Kidney (tissue), 13 donors: ENCODE measurements at regions not wholly inside any gene's neighbourhood (a gene's known extent, or its start where the extent isn't known, plus 50 kb on each side); places are given as distances from the start of the nearest gene placed in this dataset.

Experiments
- DNase-seq, 5 donors: peaks; one replicate each; pipeline ENCODE4 v3.0.0-alpha.2; 2013 to 2020
- FAIRE-seq: peaks from 2 replicates; lab custom pipeline; 2012; peaks lifted over from hg19 to GRCh38; lab: Jason Lieb, UNC
- H3K27ac ChIP-seq, 2 donors: one replicate each; pipeline ENCODE4 v1.7.0; 2013; ENCODE audit warnings: low read depth in 2 of 2, low read length in 2 of 2, inconsistent platforms in 1 of 2
- H3K27me3 ChIP-seq: one replicate; pipeline ENCODE4 v1.7.1; 2013; ENCODE audit warnings: low read length, inconsistent platforms; ENCODE audit not compliant: control insufficient read depth, insufficient read depth
- H3K36me3 ChIP-seq, 3 donors: one replicate each; pipeline versions ENCODE4 v1.7.0 to v1.7.1; 2013; ENCODE audit warnings: low read length in 3 of 3, control low read depth in 1 of 3, inconsistent platforms in 1 of 3; ENCODE audit not compliant: insufficient read depth in 3 of 3, control insufficient read depth in 2 of 3
- H3K4me1 ChIP-seq, 3 donors: one replicate each; pipeline versions ENCODE4 v1.7.0 to v1.7.1; 2013; ENCODE audit warnings: low read length in 3 of 3, inconsistent platforms in 1 of 3, low read depth in 1 of 3; ENCODE audit not compliant: control insufficient read depth in 2 of 3, insufficient read depth in 2 of 3
- H3K4me3 ChIP-seq, 3 donors: one replicate each; pipeline versions ENCODE4 v1.7.0 to v1.8.1; 2013; ENCODE audit warnings: low read length in 3 of 3, control low read depth in 1 of 3, inconsistent platforms in 1 of 3
- H3K9ac ChIP-seq, 3 donors: one replicate each; pipeline versions ENCODE4 v1.7.0 to v1.7.1; 2013; ENCODE audit warnings: low read length in 3 of 3, control low read depth in 1 of 3, inconsistent platforms in 1 of 3
- H3K9me3 ChIP-seq, 3 donors: one replicate each; pipeline versions ENCODE4 v1.7.0 to v1.7.1; 2013; ENCODE audit warnings: low read length in 3 of 3, control low read depth in 1 of 3, inconsistent platforms in 1 of 3; ENCODE audit not compliant: control insufficient read depth in 2 of 3, insufficient read depth in 1 of 3
- CTCF ChIP-seq: IDR thresholded peaks from 3 replicates; pipeline ENCODE4 v1.5.1; 2012; ENCODE audit warnings: mild to moderate bottlenecking, moderate library complexity, borderline replicate concordance; ENCODE audit not compliant: insufficient read depth; ENCODE audit errors: extremely low read depth
- intact Hi-C: fragments of 100-400 bp; cut with DNase I; formaldehyde crosslinking; loops from one replicate; pipeline ENCODE4 v1.11.1; 2022
- donor health status: control.
- donor health status: control.
- donor health status: control.
- donor health status: control.
- donor health status: control.
- donor health status: DM: yes; HTN: yes; CAD: no.
- donor health status: Normal renal cell carcinoma (clear cell type).

- no peaks in the 10 kb centered on the region for H3K4me1 ChIP-seq
- H3K36me3 ChIP-seq = no peaks in the 10 kb centered on the region
- TF ChIP-seq CTCF = no peak
- H3K27ac ChIP-seq = no peak overlapping the region
- DNase-seq = no peak
- H3K9ac ChIP-seq = no peak overlapping the region
- intact Hi-C loops = no loop called here
- no peaks in the 10 kb centered on the region for H3K9me3 ChIP-seq
- no peaks in the 10 kb centered on the region for H3K27me3 ChIP-seq
- no peak overlapping the region for H3K4me3 ChIP-seq
- FAIRE-seq = no peak
Observed at GRCh38 chr6:81999826-82000225, 247.3 kb upstream of the TENT5A start.

- DNase-seq (no peak), FAIRE-seq (no peak)
- H3K27me3 ChIP-seq = no peaks in the 10 kb centered on the region
- H3K4me3 ChIP-seq = no peak overlapping the region
- no peak for TF ChIP-seq CTCF
- H3K9ac ChIP-seq = no peak overlapping the region
- intact Hi-C loops = no loop called here
- H3K36me3 ChIP-seq = no peaks in the 10 kb centered on the region
- H3K4me1 ChIP-seq = no peaks in the 10 kb centered on the region
- H3K9me3 ChIP-seq = no peaks in the 10 kb centered on the region
- no peak overlapping the region for H3K27ac ChIP-seq
Observed at GRCh38 chr6:81999270-81999669, 246.8 kb upstream of the TENT5A start.

GRCh38 chr6:81998432-81998831 is 246.0 kb upstream of the TENT5A start:
- Histone ChIP-seq H3K9ac (no peak overlapping the region), H3K9me3 (no peaks in the 10 kb centered on the region), H3K4me3 (no peak overlapping the region), H3K27ac (no peak overlapping the region), H3K4me1 (no peaks in the 10 kb centered on the region), H3K36me3 (no peaks in the 10 kb centered on the region), H3K27me3 (no peaks in the 10 kb centered on the region)
- FAIRE-seq (no peak), DNase-seq (no peak)
- intact Hi-C loops = no loop called here
- TF ChIP-seq CTCF = no peak
